ENCODE measurements at regions not wholly inside any gene's neighbourhood (a gene's known extent, or its start where the extent isn't known, plus 50 kb on each side); places are given as distances from the start of the nearest gene placed in this dataset.

DNA sequence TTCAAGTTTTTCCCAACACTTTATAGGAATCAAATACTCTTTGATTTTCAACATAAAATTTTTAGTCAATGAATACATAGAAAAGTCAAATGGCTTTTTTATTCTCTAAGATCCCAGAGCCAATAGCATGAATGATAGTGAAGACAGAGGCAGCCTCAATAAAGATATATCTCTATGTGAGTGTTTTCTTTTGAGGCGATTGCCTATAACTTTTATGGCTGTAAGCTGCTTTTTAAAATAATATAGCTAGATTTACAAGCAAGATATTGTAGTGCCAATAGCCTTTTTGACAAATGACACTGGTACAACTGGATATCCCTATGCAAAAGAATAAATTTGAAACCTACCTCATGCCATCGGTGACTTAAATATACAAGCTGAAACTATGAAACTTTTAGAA, 1705.2 kb upstream of the PCDH20 start:
- TF ChIP-seq, protein P1, sequence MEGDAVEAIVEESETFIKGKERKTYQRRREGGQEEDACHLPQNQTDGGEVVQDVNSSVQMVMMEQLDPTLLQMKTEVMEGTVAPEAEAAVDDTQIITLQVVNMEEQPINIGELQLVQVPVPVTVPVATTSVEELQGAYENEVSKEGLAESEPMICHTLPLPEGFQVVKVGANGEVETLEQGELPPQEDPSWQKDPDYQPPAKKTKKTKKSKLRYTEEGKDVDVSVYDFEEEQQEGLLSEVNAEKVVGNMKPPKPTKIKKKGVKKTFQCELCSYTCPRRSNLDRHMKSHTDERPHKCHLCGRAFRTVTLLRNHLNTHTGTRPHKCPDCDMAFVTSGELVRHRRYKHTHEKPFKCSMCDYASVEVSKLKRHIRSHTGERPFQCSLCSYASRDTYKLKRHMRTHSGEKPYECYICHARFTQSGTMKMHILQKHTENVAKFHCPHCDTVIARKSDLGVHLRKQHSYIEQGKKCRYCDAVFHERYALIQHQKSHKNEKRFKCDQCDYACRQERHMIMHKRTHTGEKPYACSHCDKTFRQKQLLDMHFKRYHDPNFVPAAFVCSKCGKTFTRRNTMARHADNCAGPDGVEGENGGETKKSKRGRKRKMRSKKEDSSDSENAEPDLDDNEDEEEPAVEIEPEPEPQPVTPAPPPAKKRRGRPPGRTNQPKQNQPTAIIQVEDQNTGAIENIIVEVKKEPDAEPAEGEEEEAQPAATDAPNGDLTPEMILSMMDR (IDR thresholded peaks at IDR 0.05), result no peak

GRCh38 chr13:63117710-63118109, 1702.1 kb upstream of the PCDH20 start:
- TF ChIP-seq, protein P1 (IDR thresholded peaks at IDR 0.05), result no peak

- TF ChIP-seq, protein P1 (IDR thresholded peaks at IDR 0.05), result no peak
These were observed 1697.2 kb upstream of the PCDH20 start for GRCh38 chr13:63112799-63113395.

DNA sequence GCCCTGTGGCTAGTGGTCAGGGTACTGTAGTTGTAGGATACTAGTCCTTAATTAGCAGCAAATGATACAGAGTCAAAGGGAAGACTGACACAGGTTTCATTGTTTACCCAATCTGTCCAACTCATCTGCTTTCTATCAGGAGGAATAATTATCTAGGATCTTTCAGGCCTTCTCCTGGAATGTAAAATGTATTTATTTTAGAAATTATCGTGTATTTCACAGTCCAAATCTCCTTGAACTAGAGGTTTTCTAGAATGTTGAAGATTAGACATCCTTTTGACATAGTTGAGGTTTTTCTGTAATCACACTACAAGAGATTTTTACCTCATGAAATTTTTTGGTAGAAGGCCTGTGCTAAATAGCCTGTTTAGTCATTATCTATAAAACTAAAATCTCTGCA, 1694.8 kb upstream of the PCDH20 start:
- TF ChIP-seq, protein P1 (IDR thresholded peaks at IDR 0.05), result no peak

- TF ChIP-seq, protein P1 (IDR thresholded peaks at IDR 0.05), result no peak
These were observed 1691.7 kb upstream of the PCDH20 start for GRCh38 chr13:63107179-63107943.

DNA sequence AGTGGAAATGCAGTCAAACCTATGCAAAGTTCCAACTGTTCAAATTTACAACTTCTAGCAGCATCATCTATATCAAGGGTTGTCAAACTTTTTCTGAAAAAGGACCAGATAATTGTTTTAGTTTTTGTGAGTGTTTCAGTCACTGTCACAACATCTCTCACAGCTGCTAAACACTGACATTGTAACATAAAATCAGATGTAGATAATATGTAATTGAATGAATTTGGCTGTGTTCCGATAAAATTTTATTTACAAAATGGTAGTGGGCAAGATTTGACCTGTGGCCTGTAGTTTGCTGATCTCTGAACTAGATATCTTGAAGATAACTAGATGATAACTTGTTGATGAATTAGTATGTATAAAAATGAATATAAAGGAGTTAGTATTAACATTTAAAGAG, 1679.1 kb upstream of the PCDH20 start:
- TF ChIP-seq, protein P1 (IDR thresholded peaks at IDR 0.05), result no peak

GRCh38 chr13:63093907-63094469, 1678.3 kb upstream of the PCDH20 start:
- TF ChIP-seq, protein P1 (IDR thresholded peaks at IDR 0.05), result no peak

All from LNCAP (cell line).